ENCODE measurements at regions not wholly inside any gene's neighbourhood (a gene's known extent, or its start where the extent isn't known, plus 50 kb on each side); places are given as distances from the start of the nearest gene placed in this dataset.

- H3K9me3 ChIP-seq (ENCODE audit: control insufficient read depth, insufficient read depth, low read depth, low read length), result no peaks in the 10 kb centered on the region
Observed at GRCh38 chr16:6863135-6863534, 469.5 kb upstream of the RBFOX1 start.

DNA sequence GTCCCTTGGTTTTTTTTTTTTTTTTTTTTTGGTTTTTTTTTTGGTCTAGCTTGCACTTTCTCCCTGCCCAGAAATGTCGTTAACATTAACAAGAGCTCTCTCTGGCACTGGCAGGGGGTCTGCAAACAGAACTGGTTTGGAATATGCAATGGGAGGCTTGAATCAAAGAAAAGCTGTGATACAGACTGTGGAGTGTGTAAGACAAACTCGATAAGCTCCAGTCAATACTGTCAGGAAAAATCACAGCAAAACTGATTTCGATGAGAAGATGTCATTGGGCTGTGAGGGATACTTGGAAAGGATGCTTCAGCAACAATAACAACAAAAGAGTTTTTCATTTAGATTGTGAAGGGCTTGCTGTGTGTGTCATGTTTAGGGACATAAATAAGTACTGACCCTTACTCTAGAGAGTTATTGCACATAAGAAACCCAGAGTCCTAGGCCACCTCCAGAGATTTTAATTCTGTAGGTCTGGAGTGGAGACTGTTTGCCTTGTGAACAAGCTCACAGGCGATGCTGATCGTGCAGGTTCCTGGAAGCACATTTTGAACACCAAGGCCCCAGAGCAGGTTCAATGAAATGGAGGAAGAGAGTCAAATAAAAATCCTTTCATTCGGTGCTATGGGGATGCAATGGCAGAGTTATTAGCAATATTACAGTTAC, 470.7 kb upstream of the RBFOX1 start:
- Histone ChIP-seq H3K27ac (ENCODE audit: insufficient read depth, low read length) (no peak overlapping the region), H4K20me1 (ENCODE audit: control insufficient read depth, extremely low read depth, insufficient read depth, low read length) (no peaks in the 10 kb centered on the region), H3K9me3 (ENCODE audit: control insufficient read depth, insufficient read depth, low read depth, low read length) (no peaks in the 10 kb centered on the region), H3K4me1 (ENCODE audit: control insufficient read depth, extremely low read depth, insufficient read depth, low read length) (no peaks in the 10 kb centered on the region), H3K9ac (ENCODE audit: insufficient read depth, low read length) (no peak overlapping the region), H2AFZ (ENCODE audit: low read length) (no peak overlapping the region), H3K27me3 (ENCODE audit: control insufficient read depth, insufficient read depth, low read length) (no peaks in the 10 kb centered on the region), H3K4me3 (replicated peaks in 1 of 4; ENCODE audit: control extremely low read depth in 1 of 4, insufficient read depth in 1 of 4, low read depth in 3 of 4, low read length in 4 of 4) (no peak overlapping the region), H3K36me3 (ENCODE audit: control insufficient read depth, insufficient read depth, low read length) (no peaks in the 10 kb centered on the region), H3K79me2 (ENCODE audit: control insufficient read depth, insufficient read depth, low read length) (no peaks in the 10 kb centered on the region), H3K4me2 (ENCODE audit: extremely low read depth, insufficient read depth, low read length) (no peak overlapping the region)
- no peak for TF ChIP-seq CTCF (conservative IDR thresholded peaks at IDR 0.05 in 1 of 2, IDR thresholded peaks at IDR 0.05 in 1 of 2; ENCODE audit: low read depth in 1 of 2, low read length in 2 of 2)
- no peak for TF ChIP-seq EZH2 (IDR thresholded peaks at IDR 0.05; ENCODE audit: low read length, missing control alignments)
- DNase-seq (ENCODE audit: low read depth in 2 of 2), result no peak

More at GRCh38 chr16:6863135-6863534, 469.5 kb upstream of the RBFOX1 start:
- H3K27me3 ChIP-seq (ENCODE audit: control insufficient read depth, insufficient read depth, low read length), result no peaks in the 10 kb centered on the region
- no peak overlapping the region for H3K27ac ChIP-seq (ENCODE audit: insufficient read depth, low read length)
- H3K36me3 ChIP-seq (ENCODE audit: control insufficient read depth, insufficient read depth, low read length), result no peaks in the 10 kb centered on the region
- TF ChIP-seq CTCF (conservative IDR thresholded peaks at IDR 0.05 in 1 of 2, IDR thresholded peaks at IDR 0.05 in 1 of 2; ENCODE audit: low read depth in 1 of 2, low read length in 2 of 2) (no peak), EZH2 (IDR thresholded peaks at IDR 0.05; ENCODE audit: low read length, missing control alignments) (no peak)
- H3K9ac ChIP-seq (ENCODE audit: insufficient read depth, low read length), result no peak overlapping the region
- no peak overlapping the region for H2AFZ ChIP-seq (ENCODE audit: low read length)
- no peak overlapping the region for H3K4me3 ChIP-seq (replicated peaks in 1 of 4; ENCODE audit: control extremely low read depth in 1 of 4, insufficient read depth in 1 of 4, low read depth in 3 of 4, low read length in 4 of 4)
- no peaks in the 10 kb centered on the region for H4K20me1 ChIP-seq (ENCODE audit: control insufficient read depth, extremely low read depth, insufficient read depth, low read length)
- no peaks in the 10 kb centered on the region for H3K79me2 ChIP-seq (ENCODE audit: control insufficient read depth, insufficient read depth, low read length)
- no peaks in the 10 kb centered on the region for H3K4me1 ChIP-seq (ENCODE audit: control insufficient read depth, extremely low read depth, insufficient read depth, low read length)
- no peak overlapping the region for H3K4me2 ChIP-seq (ENCODE audit: extremely low read depth, insufficient read depth, low read length)
- DNase-seq (ENCODE audit: low read depth in 2 of 2), result no peak

GRCh38 chr16:6861135-6861814, 471.4 kb upstream of the RBFOX1 start:
- DNase-seq (ENCODE audit: low read depth in 2 of 2), result no peak
- no peak overlapping the region for H3K4me3 ChIP-seq (replicated peaks in 1 of 4; ENCODE audit: control extremely low read depth in 1 of 4, insufficient read depth in 1 of 4, low read depth in 3 of 4, low read length in 4 of 4)
- no peaks in the 10 kb centered on the region for H3K36me3 ChIP-seq (ENCODE audit: control insufficient read depth, insufficient read depth, low read length)
- H3K4me2 ChIP-seq (ENCODE audit: extremely low read depth, insufficient read depth, low read length), result no peak overlapping the region
- no peak for TF ChIP-seq EZH2 (IDR thresholded peaks at IDR 0.05; ENCODE audit: low read length, missing control alignments)
- H3K79me2 ChIP-seq (ENCODE audit: control insufficient read depth, insufficient read depth, low read length), result no peaks in the 10 kb centered on the region
- no peaks in the 10 kb centered on the region for H3K9me3 ChIP-seq (ENCODE audit: control insufficient read depth, insufficient read depth, low read depth, low read length)
- no peak overlapping the region for H2AFZ ChIP-seq (ENCODE audit: low read length)
- no peak overlapping the region for H3K9ac ChIP-seq (ENCODE audit: insufficient read depth, low read length)
- no peaks in the 10 kb centered on the region for H4K20me1 ChIP-seq (ENCODE audit: control insufficient read depth, extremely low read depth, insufficient read depth, low read length)
- no peaks in the 10 kb centered on the region for H3K27me3 ChIP-seq (ENCODE audit: control insufficient read depth, insufficient read depth, low read length)
- no peaks in the 10 kb centered on the region for H3K4me1 ChIP-seq (ENCODE audit: control insufficient read depth, extremely low read depth, insufficient read depth, low read length)
- no peak overlapping the region for H3K27ac ChIP-seq (ENCODE audit: insufficient read depth, low read length)

Measured in fibroblast of lung (primary cell).